ENCODE measurements at regions not wholly inside any gene's neighbourhood (a gene's known extent, or its start where the extent isn't known, plus 50 kb on each side); places are given as distances from the start of the nearest gene placed in this dataset.

GRCh38 chr5:167503926-167504720 is 787.3 kb upstream of the WWC1 start:
- FAIRE-seq (no peak), DNase-seq (ENCODE audit: low spot score in 2 of 2) (no peak)

- DNase-seq (ENCODE audit: low spot score in 2 of 2): no peak
- FAIRE-seq: no peak
These were observed 783.8 kb upstream of the WWC1 start for GRCh38 chr5:167507463-167508233.

GRCh38 chr5:167509076-167509475 is 782.4 kb upstream of the WWC1 start:
- DNase-seq (ENCODE audit: low spot score in 2 of 2): no peak

GRCh38 chr5:167511276-167511675 is 780.2 kb upstream of the WWC1 start:
- no peak for FAIRE-seq
- no peak for DNase-seq (ENCODE audit: low spot score in 2 of 2)

More at GRCh38 chr5:167509076-167509475, 782.4 kb upstream of the WWC1 start:
- no peak for FAIRE-seq

GRCh38 chr5:167512111-167512510 is 779.3 kb upstream of the WWC1 start:
- FAIRE-seq (no peak), DNase-seq (ENCODE audit: low spot score in 2 of 2) (no peak)

GRCh38 chr5:167513381-167513780 is 778.1 kb upstream of the WWC1 start:
- FAIRE-seq (no peak), DNase-seq (ENCODE audit: low spot score in 2 of 2) (no peak)

GRCh38 chr5:167514461-167514860 is 777.0 kb upstream of the WWC1 start:
- DNase-seq (ENCODE audit: low spot score in 2 of 2) (no peak), FAIRE-seq (no peak)

- no peak for FAIRE-seq
- no peak for DNase-seq (ENCODE audit: low spot score in 2 of 2)
These were observed 766.4 kb upstream of the WWC1 start for GRCh38 chr5:167525004-167525403.

GRCh38 chr5:167528651-167529050 is 762.8 kb upstream of the WWC1 start:
- DNase-seq (ENCODE audit: low spot score in 2 of 2) (no peak), FAIRE-seq (no peak)

- no peak for FAIRE-seq
- no peak for DNase-seq (ENCODE audit: low spot score in 2 of 2)
These were observed 760.9 kb upstream of the WWC1 start for GRCh38 chr5:167530548-167530947.

GRCh38 chr5:167533814-167534795 is 757.3 kb upstream of the WWC1 start:
- DNase-seq (ENCODE audit: low spot score in 2 of 2): no peak
- FAIRE-seq: no peak

GRCh38 chr5:167539747-167540146 is 751.7 kb upstream of the WWC1 start:
- FAIRE-seq (no peak), DNase-seq (ENCODE audit: low spot score in 2 of 2) (no peak)

GRCh38 chr5:167546270-167546669 is 745.2 kb upstream of the WWC1 start:
- FAIRE-seq (no peak), DNase-seq (ENCODE audit: low spot score in 2 of 2) (no peak)

- DNase-seq (ENCODE audit: low spot score in 2 of 2) (no peak), FAIRE-seq (no peak)
These were observed 739.1 kb upstream of the WWC1 start for GRCh38 chr5:167552356-167552755.

- DNase-seq (ENCODE audit: low spot score in 2 of 2): no peak
- FAIRE-seq: no peak
These were observed 737.9 kb upstream of the WWC1 start for GRCh38 chr5:167553511-167553910.

GRCh38 chr5:167554564-167555290 is 736.7 kb upstream of the WWC1 start:
- no peak for DNase-seq (ENCODE audit: low spot score in 2 of 2)
- no peak for FAIRE-seq

- FAIRE-seq (no peak), DNase-seq (ENCODE audit: low spot score in 2 of 2) (no peak)
These were observed 735.8 kb upstream of the WWC1 start for GRCh38 chr5:167555565-167556166.

GRCh38 chr5:167557359-167557758 is 734.1 kb upstream of the WWC1 start:
- DNase-seq (ENCODE audit: low spot score in 2 of 2): no peak
- FAIRE-seq: no peak

- FAIRE-seq: no peak
- DNase-seq (ENCODE audit: low spot score in 2 of 2): no peak
These were observed 729.6 kb upstream of the WWC1 start for GRCh38 chr5:167561796-167562195.

GRCh38 chr5:167564275-167564674 is 727.2 kb upstream of the WWC1 start:
- DNase-seq (ENCODE audit: low spot score in 2 of 2) (no peak), FAIRE-seq (no peak)

All from frontal cortex (tissue), 3 donors.